AG09319 (cell line): ENCODE measurements at regions not wholly inside any gene's neighbourhood (a gene's known extent, or its start where the extent isn't known, plus 50 kb on each side); places are given as distances from the start of the nearest gene placed in this dataset.

Source experiments
- DNase-seq: peaks from one replicate; pipeline ENCODE4 v3.0.0-alpha.2; 2010; ENCODE audit warnings: low read depth; ENCODE audit errors: extremely low read depth
- CTCF ChIP-seq: IDR thresholded peaks from 2 replicates; pipeline ENCODE4 v1.5.1; 2011; ENCODE audit warnings: low read depth, mild to moderate bottlenecking, inconsistent platforms, low read length, moderate library complexity

- no peak for DNase-seq
- TF ChIP-seq CTCF = no peak
These were observed 342.6 kb upstream of the ZFHX3 start for GRCh38 chr16:73390491-73390890.

GRCh38 chr16:73389085-73389484 is 341.2 kb upstream of the ZFHX3 start:
- DNase-seq = no peak
- no peak for TF ChIP-seq CTCF

- no peak for TF ChIP-seq CTCF
- no peak for DNase-seq
These were observed 340.1 kb upstream of the ZFHX3 start for GRCh38 chr16:73387979-73388378.

- no peak for DNase-seq
- no peak for TF ChIP-seq CTCF
These were observed 337.8 kb upstream of the ZFHX3 start for GRCh38 chr16:73385696-73386095.

GRCh38 chr16:73384506-73385089 is 336.7 kb upstream of the ZFHX3 start:
- no peak for TF ChIP-seq CTCF
- DNase-seq = no peak

- TF ChIP-seq CTCF = no peak
These were observed 336.0 kb upstream of the ZFHX3 start for GRCh38 chr16:73383988-73384365.

GRCh38 chr16:73383195-73383987 is 335.5 kb upstream of the ZFHX3 start:
- DNase-seq = no peak
- no peak for TF ChIP-seq CTCF

More at GRCh38 chr16:73383988-73384365, 336.0 kb upstream of the ZFHX3 start:
- DNase-seq = no peak
